Ammon's horn (tissue), 1 donor: ENCODE measurements at regions not wholly inside any gene's neighbourhood (a gene's known extent, or its start where the extent isn't known, plus 50 kb on each side); places are given as distances from the start of the nearest gene placed in this dataset.
A peak's percentile ranks its signal among the peaks of the same experiment; 100 is the strongest.
"Not testable (repeated sequence)": the region's sequence is repeated elsewhere in the genome, so short reads cannot be mapped to it uniquely, and the experiment has no call there.

ENCODE experiments used
- DNase-seq: peaks from one replicate; pipeline ENCODE4 v3.0.0-alpha.2; 2016; ENCODE audit warnings: low spot score

- no peak for DNase-seq
These were observed 176.9 kb upstream of the PROK2 start for GRCh38 chr3:71961891-71962290.

- no peak for DNase-seq
These were observed 176.4 kb upstream of the PROK2 start for GRCh38 chr3:71961378-71961777.

GRCh38 chr3:71958533-71958932, 173.6 kb upstream of the PROK2 start:
- no peak for DNase-seq

GRCh38 chr3:71956716-71957115, 171.8 kb upstream of the PROK2 start:
- no peak for DNase-seq

- DNase-seq: no peak
These were observed 171.1 kb upstream of the PROK2 start for GRCh38 chr3:71956069-71956340.

GRCh38 chr3:71955240-71956068, 170.5 kb upstream of the PROK2 start:
- peak; percentile 87 for DNase-seq

GRCh38 chr3:71951842-71952241, 166.9 kb upstream of the PROK2 start:
- no peak for DNase-seq

- no peak for DNase-seq
These were observed 166.4 kb upstream of the PROK2 start for GRCh38 chr3:71951361-71951760.

- DNase-seq: no peak
These were observed 164.5 kb upstream of the PROK2 start for GRCh38 chr3:71949442-71949841.

GRCh38 chr3:71944482-71945065, 159.6 kb upstream of the PROK2 start:
- DNase-seq: no peak

GRCh38 chr3:71942432-71943187, 157.7 kb upstream of the PROK2 start:
- DNase-seq: no peak

GRCh38 chr3:71940486-71940885, 155.5 kb upstream of the PROK2 start:
- DNase-seq: no peak

GRCh38 chr3:71938081-71938480, 153.1 kb upstream of the PROK2 start:
- not testable (repeated sequence) for DNase-seq

GRCh38 chr3:71936681-71937080, 151.7 kb upstream of the PROK2 start:
- no peak for DNase-seq

GRCh38 chr3:71934520-71935270, 149.7 kb upstream of the PROK2 start:
- no peak for DNase-seq

- no peak for DNase-seq
These were observed 147.0 kb upstream of the PROK2 start for GRCh38 chr3:71931922-71932321.

GRCh38 chr3:71930056-71930991, 145.4 kb upstream of the PROK2 start:
- no peak for DNase-seq

- no peak for DNase-seq
These were observed 143.3 kb upstream of the PROK2 start for GRCh38 chr3:71928212-71928611.

GRCh38 chr3:71927505-71928066, 142.6 kb upstream of the PROK2 start:
- DNase-seq: no peak

- no peak for DNase-seq
These were observed 141.7 kb upstream of the PROK2 start for GRCh38 chr3:71926616-71927015.

- DNase-seq: no peak
These were observed 141.3 kb upstream of the PROK2 start for GRCh38 chr3:71926262-71926600.
